ENCODE measurements at regions not wholly inside any gene's neighbourhood (a gene's known extent, or its start where the extent isn't known, plus 50 kb on each side); places are given as distances from the start of the nearest gene placed in this dataset.
"Not testable (repeated sequence)": the region's sequence is repeated elsewhere in the genome, so short reads cannot be mapped to it uniquely, and the experiment has no call there.

DNA sequence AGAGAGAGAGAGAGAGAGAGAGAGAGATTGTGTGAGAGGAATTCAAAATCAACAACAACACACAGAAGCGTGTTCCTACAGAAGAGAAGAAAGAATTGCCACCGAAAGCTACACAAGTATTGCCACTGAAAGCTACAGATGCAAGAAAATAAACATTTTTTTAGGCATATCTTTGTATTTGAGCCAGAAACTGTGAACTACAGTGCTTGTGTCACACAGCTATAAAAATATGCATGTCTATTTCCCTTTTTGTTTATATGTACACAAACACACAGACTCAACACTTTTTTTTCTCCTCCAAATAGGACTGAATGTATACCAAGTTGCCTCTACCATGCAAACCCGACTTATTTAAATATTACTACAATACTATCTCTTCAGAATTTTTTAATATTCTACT lies 290.4 kb downstream of the SLITRK5 start:
- no peak for DNase-seq (ENCODE audit: low spot score)
- no peak for ATAC-seq
- Mint-ChIP-seq H3K27me3 (no peaks in the 10 kb centered on the region), H3K4me1 (ENCODE audit: low read depth in 2 of 2) (no peaks in the 10 kb centered on the region), H3K27ac (no peak overlapping the region), H3K36me3 (no peaks in the 10 kb centered on the region), H3K9me3 (no peaks in the 10 kb centered on the region), H3K4me3 (no peak overlapping the region)

DNA sequence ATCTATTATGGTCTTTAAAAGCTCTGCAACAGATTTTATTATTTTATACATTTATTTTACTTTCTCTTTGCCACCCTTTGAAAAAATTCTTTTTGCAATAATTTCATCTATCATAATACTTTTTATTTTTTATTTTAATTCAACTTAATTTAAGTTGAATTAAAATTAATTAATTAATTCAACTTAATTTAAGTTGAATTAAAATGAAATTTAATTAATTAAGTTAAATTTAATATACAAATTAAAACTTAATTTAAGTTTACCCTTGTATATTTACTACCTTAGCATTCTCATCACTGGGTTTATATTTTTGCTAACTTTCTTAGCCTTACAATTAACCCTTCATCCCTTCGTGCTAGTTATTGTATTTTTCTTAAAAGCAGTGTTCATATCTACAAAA lies 301.4 kb downstream of the SLITRK5 start:
- Mint-ChIP-seq H3K4me3 (no peak overlapping the region), H3K27ac (no peak overlapping the region), H3K36me3 (no peaks in the 10 kb centered on the region), H3K9me3 (no peaks in the 10 kb centered on the region), H3K4me1 (ENCODE audit: low read depth in 2 of 2) (no peaks in the 10 kb centered on the region), H3K27me3 (no peaks in the 10 kb centered on the region)
- no peak for DNase-seq (ENCODE audit: low spot score)
- ATAC-seq = no peak

DNA sequence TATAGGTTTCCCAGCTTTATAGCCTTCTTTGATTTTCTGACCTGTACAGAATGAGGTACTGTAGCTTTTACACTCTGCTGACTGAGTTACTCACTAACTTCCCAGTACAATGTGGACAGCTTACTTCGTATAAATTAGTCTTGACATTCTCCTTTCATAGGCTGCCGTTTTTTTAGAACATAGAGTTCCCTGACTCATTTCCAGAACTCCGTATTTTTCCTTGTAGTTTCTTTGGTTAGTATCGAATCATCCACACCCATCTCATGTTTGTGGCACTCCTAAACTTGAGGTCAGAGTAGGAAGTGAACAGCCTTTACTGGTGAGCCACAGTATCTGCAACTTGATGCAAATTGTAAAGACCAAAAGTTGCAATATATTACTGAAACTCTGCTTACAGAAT lies 303.9 kb downstream of the SLITRK5 start:
- DNase-seq (ENCODE audit: low spot score) = no peak
- no peak overlapping the region for H3K27ac Mint-ChIP-seq
- no peak overlapping the region for H3K4me3 Mint-ChIP-seq
- no peak for ATAC-seq
- no peaks in the 10 kb centered on the region for H3K27me3 Mint-ChIP-seq
- H3K4me1 Mint-ChIP-seq (ENCODE audit: low read depth in 2 of 2) = no peaks in the 10 kb centered on the region
- no peaks in the 10 kb centered on the region for H3K36me3 Mint-ChIP-seq
- H3K9me3 Mint-ChIP-seq = no peaks in the 10 kb centered on the region

DNA sequence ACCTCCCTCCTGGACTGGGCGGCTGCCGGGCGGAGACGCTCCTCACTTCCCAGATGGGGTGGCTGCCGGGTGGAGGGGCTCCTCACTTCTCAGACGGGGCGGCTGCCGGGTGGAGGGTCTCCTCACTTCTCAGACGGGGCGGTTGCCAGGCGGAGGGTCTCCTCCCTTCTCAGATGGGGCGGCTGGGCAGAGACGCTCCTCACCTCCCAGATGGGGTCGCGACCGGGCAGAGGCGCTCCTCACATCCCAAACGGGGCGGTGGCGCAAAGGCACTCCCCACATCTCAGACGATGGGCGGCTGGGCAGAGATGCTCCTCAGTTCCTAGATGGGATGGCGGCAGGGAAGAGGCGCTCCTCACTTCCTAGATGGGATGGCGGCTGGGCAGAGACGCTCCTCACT lies 305.5 kb downstream of the SLITRK5 start:
- not testable (repeated sequence) for DNase-seq (ENCODE audit: low spot score); H3K4me3 Mint-ChIP-seq; H3K4me1 Mint-ChIP-seq (ENCODE audit: low read depth in 2 of 2); H3K9me3 Mint-ChIP-seq; H3K27me3 Mint-ChIP-seq; ATAC-seq; H3K36me3 Mint-ChIP-seq; H3K27ac Mint-ChIP-seq

DNA sequence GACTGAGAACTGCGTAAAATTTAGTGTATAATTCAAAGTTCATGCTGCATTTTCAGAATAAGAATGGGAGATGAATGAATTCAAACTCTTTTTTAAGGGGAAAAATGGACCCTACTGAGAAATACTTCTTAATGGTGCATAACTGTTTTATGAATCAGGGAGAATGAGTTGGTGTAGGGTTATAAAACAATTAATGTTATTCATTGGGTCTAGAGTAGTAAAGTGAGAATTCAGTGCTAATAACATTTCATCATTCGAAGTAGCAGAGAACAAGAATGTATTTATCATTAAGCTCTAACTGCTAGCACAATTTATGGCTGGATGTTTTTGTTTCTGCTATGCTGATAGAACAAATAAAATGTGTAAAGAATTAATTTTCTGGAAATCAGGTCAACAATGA lies 310.2 kb downstream of the SLITRK5 start:
- peaks cover 3% of the 10 kb centered on the region for H3K9me3 Mint-ChIP-seq
- DNase-seq (ENCODE audit: low spot score) = no peak
- no peaks in the 10 kb centered on the region for H3K27me3 Mint-ChIP-seq
- no peak overlapping the region for H3K4me3 Mint-ChIP-seq
- H3K27ac Mint-ChIP-seq = no peak overlapping the region
- H3K4me1 Mint-ChIP-seq (ENCODE audit: low read depth in 2 of 2) = no peaks in the 10 kb centered on the region
- no peak for ATAC-seq
- H3K36me3 Mint-ChIP-seq = no peaks in the 10 kb centered on the region

DNA sequence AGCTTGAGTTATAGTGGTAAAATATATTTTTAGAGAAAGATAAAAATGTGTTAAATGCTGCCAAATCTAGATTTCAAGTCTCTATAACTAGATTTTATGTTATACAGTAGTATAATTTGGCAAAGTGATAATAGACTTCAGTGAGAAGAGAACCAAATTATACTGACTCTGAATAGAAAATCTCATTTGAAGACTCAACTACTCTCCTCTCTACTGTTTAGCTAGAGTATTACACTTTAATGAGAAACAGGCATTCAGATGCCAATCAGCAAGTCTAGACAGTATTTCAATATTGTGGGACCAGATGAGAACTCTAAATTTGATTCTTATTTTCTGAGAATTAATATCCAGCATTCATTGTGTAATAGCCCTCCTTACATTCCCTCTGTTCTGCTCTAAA lies 311.2 kb downstream of the SLITRK5 start:
- no peak overlapping the region for H3K27ac Mint-ChIP-seq
- DNase-seq (ENCODE audit: low spot score) (no peak), ATAC-seq (no peak)
- no peaks in the 10 kb centered on the region for H3K36me3 Mint-ChIP-seq
- no peaks in the 10 kb centered on the region for H3K27me3 Mint-ChIP-seq
- no peaks in the 10 kb centered on the region for H3K4me1 Mint-ChIP-seq (ENCODE audit: low read depth in 2 of 2)
- no peak overlapping the region for H3K4me3 Mint-ChIP-seq
- H3K9me3 Mint-ChIP-seq = peaks cover 3% of the 10 kb centered on the region

DNA sequence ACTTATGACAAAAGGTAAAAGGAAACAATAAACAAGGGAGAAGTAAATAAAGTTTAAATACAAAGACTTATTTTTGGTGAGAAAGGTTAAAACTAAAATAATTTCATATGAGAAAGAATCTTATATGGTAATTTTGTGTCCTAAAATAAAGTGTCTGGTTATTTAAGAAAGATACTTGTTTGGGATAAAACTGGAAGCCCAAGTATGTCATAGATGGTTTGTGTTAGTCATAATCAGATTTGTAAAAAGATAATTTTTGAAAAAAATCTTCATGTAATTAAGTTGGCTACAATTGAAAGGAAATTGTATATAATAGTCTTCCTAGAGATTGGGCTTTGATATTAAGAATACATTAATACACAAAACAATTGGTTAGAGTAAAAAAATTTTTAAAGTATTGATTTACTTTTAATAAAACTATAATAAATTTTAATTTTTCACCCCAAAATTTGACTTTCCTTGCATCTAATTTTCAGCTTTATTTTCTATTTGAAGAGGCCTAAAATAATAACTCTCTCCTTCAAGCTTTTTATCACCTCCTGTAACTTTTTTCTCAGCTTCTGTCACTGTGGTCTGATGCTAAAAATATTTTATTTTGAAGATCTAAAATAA lies 315.6 kb downstream of the SLITRK5 start:
- no peak overlapping the region for H3K4me3 Mint-ChIP-seq
- peaks cover 3% of the 10 kb centered on the region for H3K9me3 Mint-ChIP-seq
- DNase-seq (ENCODE audit: low spot score) (no peak), ATAC-seq (no peak)
- H3K36me3 Mint-ChIP-seq = no peaks in the 10 kb centered on the region
- no peaks in the 10 kb centered on the region for H3K4me1 Mint-ChIP-seq (ENCODE audit: low read depth in 2 of 2)
- no peaks in the 10 kb centered on the region for H3K27me3 Mint-ChIP-seq
- no peak overlapping the region for H3K27ac Mint-ChIP-seq

DNA sequence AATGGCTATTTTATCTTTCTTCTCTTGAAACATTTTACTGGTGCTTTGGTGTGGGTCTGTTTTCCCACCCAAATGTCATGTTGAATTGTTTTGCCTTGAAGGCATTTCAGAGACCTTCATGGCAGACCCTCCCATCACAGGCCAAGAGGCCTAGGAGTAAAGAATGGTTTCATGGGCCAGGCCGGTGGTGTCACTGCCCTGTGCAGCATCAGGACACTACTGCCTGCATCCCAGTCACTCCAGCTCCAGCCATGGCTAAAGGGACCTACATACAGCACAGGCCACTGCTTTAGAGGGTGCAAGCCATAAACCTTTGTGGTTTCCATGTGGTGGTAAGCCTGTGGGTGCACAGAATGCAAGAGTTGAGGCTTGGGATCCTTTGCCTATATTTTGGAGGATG lies 326.9 kb downstream of the SLITRK5 start:
- no peak overlapping the region for H3K4me3 Mint-ChIP-seq
- no peaks in the 10 kb centered on the region for H3K36me3 Mint-ChIP-seq
- DNase-seq (ENCODE audit: low spot score) (no peak), ATAC-seq (no peak)
- no peaks in the 10 kb centered on the region for H3K9me3 Mint-ChIP-seq
- no peaks in the 10 kb centered on the region for H3K27me3 Mint-ChIP-seq
- H3K4me1 Mint-ChIP-seq (ENCODE audit: low read depth in 2 of 2) = peaks cover 4 to 5% of the 10 kb centered on the region in 2 donors
- H3K27ac Mint-ChIP-seq = no peak overlapping the region

DNA sequence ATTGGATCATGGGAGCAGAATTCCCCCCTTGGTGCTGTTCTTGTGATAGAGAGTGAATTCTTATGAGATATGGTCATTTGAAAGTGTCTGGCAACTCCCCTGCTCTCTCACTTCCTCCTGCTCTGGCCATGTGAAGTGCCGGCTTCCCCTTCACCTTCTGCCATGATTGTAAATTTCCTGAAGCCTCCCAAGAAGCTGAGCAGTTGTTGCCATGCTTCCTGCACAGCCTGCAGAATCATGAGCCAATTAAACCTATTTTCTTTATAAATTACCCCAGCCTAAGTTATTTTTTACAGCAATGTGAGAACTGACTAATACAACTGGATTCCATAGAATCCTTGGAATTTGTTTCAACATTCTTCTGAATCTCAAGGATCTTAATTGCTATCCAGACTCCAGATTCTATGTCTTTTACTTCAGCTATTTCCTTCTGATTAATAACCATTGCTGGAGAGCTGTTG lies 328.1 kb downstream of the SLITRK5 start:
- peaks cover 4 to 5% of the 10 kb centered on the region in 2 donors for H3K4me1 Mint-ChIP-seq (ENCODE audit: low read depth in 2 of 2)
- H3K4me3 Mint-ChIP-seq = no peak overlapping the region
- no peaks in the 10 kb centered on the region for H3K27me3 Mint-ChIP-seq
- DNase-seq (ENCODE audit: low spot score) (no peak), ATAC-seq (no peak)
- no peak overlapping the region for H3K27ac Mint-ChIP-seq
- no peaks in the 10 kb centered on the region for H3K36me3 Mint-ChIP-seq
- no peaks in the 10 kb centered on the region for H3K9me3 Mint-ChIP-seq

DNA sequence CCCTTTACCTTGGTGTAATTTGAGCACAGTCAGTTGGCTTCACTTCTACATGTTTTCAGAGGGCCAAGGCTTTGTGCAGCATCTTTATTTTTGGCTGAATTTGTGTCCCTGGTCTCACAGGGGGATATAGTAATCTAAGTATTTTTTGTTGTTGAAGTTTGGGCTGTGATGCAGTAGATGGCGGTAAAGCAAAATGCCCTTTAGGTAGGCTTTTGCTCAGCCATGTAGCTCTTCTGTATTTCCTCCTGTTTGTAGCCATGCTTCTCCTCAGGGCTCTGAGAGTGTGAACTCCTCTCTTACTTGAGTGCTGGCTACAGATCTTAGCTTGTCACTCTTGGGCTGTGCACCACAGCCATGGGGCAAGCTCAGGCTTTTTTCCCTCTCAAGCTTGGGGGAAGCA lies 328.6 kb downstream of the SLITRK5 start:
- Mint-ChIP-seq H3K36me3 (no peaks in the 10 kb centered on the region), H3K27ac (no peak overlapping the region), H3K4me1 (ENCODE audit: low read depth in 2 of 2) (peaks cover 4 to 6% of the 10 kb centered on the region in 2 donors), H3K9me3 (no peaks in the 10 kb centered on the region), H3K27me3 (no peaks in the 10 kb centered on the region), H3K4me3 (no peak overlapping the region)
- DNase-seq (ENCODE audit: low spot score) (no peak), ATAC-seq (peak; percentile 9 to 40)

DNA sequence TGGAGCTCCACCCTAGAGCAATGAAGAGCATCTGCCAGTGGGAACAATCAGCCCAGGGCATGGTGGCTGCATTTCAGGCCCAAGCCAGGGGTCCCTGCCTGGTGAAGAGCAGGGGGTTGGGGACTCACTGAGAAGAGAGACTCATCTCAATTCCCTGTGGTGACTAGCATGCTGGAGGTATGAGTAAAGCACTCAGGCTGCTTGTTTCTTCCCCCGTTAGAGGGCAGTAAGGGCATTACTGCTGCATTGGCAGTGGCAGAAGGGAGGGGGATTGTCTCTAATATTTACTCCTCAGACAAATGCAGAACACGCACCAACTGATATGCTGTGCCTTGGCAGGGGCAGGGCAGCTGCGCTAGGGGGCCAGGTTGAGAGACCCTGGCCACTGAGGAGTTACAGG lies 329.1 kb downstream of the SLITRK5 start:
- peak; percentile 13 to 55 for ATAC-seq
- H3K36me3 Mint-ChIP-seq = no peaks in the 10 kb centered on the region
- no peaks in the 10 kb centered on the region for H3K9me3 Mint-ChIP-seq
- H3K27ac Mint-ChIP-seq = no peak overlapping the region
- H3K27me3 Mint-ChIP-seq = no peaks in the 10 kb centered on the region
- peaks cover 4 to 10% of the 10 kb centered on the region in 2 donors for H3K4me1 Mint-ChIP-seq (ENCODE audit: low read depth in 2 of 2)
- no peak overlapping the region for H3K4me3 Mint-ChIP-seq
- DNase-seq (ENCODE audit: low spot score) = no peak

DNA sequence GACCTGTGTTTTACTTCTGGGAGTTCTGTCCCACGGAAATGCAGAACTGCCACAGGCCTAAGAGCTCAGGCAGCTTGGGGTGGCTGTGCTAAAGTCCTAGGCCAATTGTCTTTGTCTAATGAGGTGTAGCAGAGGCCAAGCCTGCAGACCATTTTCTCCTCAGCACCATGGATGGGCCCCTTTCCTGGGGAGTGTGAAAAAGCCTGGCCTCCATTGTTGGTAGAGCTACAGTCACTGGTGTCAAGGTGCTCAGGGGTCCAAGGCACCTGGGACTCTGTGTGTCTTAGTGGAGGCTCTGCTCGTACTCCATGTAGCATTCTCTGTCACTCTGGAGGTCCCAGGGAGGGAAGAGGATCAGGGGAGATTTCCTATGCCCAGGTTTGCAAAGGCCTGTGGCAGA lies 329.6 kb downstream of the SLITRK5 start:
- no peak overlapping the region for H3K27ac Mint-ChIP-seq
- no peak for DNase-seq (ENCODE audit: low spot score)
- H3K4me3 Mint-ChIP-seq = no peak overlapping the region
- H3K4me1 Mint-ChIP-seq (ENCODE audit: low read depth in 2 of 2) = peaks cover 4 to 10% of the 10 kb centered on the region in 2 donors
- no peaks in the 10 kb centered on the region for H3K27me3 Mint-ChIP-seq
- ATAC-seq = peak in 1 of 2 donors; percentile 53
- H3K9me3 Mint-ChIP-seq = no peaks in the 10 kb centered on the region
- H3K36me3 Mint-ChIP-seq = no peaks in the 10 kb centered on the region

DNA sequence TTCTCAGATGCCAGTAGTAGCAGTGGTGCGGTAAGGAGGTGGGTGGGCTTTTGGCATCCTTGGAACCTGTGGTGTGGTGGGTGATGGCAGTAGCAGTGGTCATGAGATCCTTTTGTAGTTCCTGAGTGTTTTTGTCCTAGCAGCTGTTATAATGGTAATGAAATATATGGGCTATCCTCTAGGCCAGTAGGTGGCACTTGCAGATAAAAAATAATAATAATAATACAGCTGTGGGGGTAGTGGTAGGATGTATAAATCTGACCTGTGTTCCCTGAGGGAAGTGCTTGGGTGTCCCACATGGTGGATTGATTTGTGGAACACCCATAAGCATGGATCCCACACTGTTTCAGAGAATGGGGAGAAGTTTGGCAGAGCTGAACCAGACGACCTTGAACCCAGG lies 334.0 kb downstream of the SLITRK5 start:
- DNase-seq (ENCODE audit: low spot score) = no peak
- peak overlapping the region in 1 of 2 donors; percentile 25 for H3K27ac Mint-ChIP-seq
- peak in 1 of 2 donors; percentile 27 for ATAC-seq
- no peaks in the 10 kb centered on the region for H3K9me3 Mint-ChIP-seq
- H3K4me1 Mint-ChIP-seq (ENCODE audit: low read depth in 2 of 2) = peaks cover 0 to 7% of the 10 kb centered on the region in 2 donors
- H3K4me3 Mint-ChIP-seq = no peak overlapping the region
- no peaks in the 10 kb centered on the region for H3K27me3 Mint-ChIP-seq
- H3K36me3 Mint-ChIP-seq = no peaks in the 10 kb centered on the region

DNA sequence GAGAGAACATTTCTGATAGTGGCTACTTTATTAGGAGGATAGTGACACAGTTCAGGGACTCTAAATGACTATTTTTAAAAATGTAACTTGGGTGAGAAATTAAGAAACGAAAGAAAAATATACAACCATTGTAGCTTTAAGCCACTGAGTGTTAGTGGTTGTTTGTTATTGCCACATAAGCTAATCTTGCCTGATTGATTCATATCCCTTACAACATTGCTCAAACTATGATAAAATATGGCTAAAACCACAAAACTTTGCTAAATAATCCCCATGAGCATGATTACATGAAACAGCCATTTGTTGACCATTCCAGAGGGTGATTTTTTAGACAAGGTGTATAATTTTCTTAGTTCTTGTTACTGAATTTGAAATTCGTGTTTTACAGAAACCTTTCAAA lies 343.4 kb downstream of the SLITRK5 start:
- H3K27me3 Mint-ChIP-seq = no peaks in the 10 kb centered on the region
- H3K4me3 Mint-ChIP-seq = no peak overlapping the region

More for the DNA sequence above, 343.4 kb downstream of the SLITRK5 start:
- no peak for DNase-seq (ENCODE audit: low spot score)
- peaks cover 8% of the 10 kb centered on the region for H3K9me3 Mint-ChIP-seq
- peaks cover 2 to 7% of the 10 kb centered on the region in 2 donors for H3K4me1 Mint-ChIP-seq (ENCODE audit: low read depth in 2 of 2)
- peak overlapping the region in 1 of 2 donors; percentile 41 for H3K27ac Mint-ChIP-seq
- peak in 1 of 2 donors; percentile 78 for ATAC-seq
- peaks cover 13% of the 10 kb centered on the region for H3K36me3 Mint-ChIP-seq

Measured in natural killer cell treated with Interleukin-12 subunit alpha and Interleukin-12 subunit beta and Interleukin-15 and Interleukin-18, amount 100 ng/mL, for 72 hours (primary cell).